ENCODE measurements at regions not wholly inside any gene's neighbourhood (a gene's known extent, or its start where the extent isn't known, plus 50 kb on each side); places are given as distances from the start of the nearest gene placed in this dataset.

DNA sequence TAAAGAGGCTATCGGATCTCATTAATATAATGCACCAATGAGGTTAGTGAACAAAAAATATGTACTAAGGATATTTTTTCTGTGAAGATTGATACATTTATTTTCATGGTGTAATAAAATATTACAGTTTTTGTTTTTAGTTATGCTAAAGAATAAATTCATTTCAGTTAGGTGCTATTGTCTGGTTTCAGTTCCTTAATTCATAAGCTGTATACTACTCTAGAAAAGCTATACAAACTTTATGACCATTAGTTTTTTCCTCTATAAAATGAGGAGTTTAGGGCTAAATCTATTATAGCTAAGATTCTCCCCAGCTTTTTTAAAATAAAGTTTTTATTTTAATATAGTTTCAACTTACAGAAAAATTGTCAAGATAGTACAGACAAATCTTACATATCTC is 1311.7 kb upstream of the NXPH2 start:
- TF ChIP-seq, protein P1, sequence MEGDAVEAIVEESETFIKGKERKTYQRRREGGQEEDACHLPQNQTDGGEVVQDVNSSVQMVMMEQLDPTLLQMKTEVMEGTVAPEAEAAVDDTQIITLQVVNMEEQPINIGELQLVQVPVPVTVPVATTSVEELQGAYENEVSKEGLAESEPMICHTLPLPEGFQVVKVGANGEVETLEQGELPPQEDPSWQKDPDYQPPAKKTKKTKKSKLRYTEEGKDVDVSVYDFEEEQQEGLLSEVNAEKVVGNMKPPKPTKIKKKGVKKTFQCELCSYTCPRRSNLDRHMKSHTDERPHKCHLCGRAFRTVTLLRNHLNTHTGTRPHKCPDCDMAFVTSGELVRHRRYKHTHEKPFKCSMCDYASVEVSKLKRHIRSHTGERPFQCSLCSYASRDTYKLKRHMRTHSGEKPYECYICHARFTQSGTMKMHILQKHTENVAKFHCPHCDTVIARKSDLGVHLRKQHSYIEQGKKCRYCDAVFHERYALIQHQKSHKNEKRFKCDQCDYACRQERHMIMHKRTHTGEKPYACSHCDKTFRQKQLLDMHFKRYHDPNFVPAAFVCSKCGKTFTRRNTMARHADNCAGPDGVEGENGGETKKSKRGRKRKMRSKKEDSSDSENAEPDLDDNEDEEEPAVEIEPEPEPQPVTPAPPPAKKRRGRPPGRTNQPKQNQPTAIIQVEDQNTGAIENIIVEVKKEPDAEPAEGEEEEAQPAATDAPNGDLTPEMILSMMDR (IDR thresholded peaks at IDR 0.05) = no peak
- TF ChIP-seq POLR2A (IDR thresholded peaks at IDR 0.05) = no peak
